Keratinocyte (primary cell): ENCODE measurements at regions not wholly inside any gene's neighbourhood (a gene's known extent, or its start where the extent isn't known, plus 50 kb on each side); places are given as distances from the start of the nearest gene placed in this dataset.

ENCODE experiments used
- DNase-seq: peaks from one replicate; pipeline ENCODE4 v3.0.0-alpha.2; 2011; ENCODE audit warnings: low read depth, missing footprints, low spot score
- FAIRE-seq: peaks from 2 replicates; lab custom pipeline; 2011; peaks lifted over from hg19 to GRCh38; lab: Jason Lieb, UNC
- H2AFZ ChIP-seq: 2 replicates; pipeline ENCODE4 v1.6.0; 2012; ENCODE audit warnings: low read length, control low read depth, inconsistent platforms; ENCODE audit not compliant: control insufficient read depth
- H3K27ac ChIP-seq: 2 replicates; pipeline ENCODE4 v1.5.1; 2011; ENCODE audit warnings: low read length; ENCODE audit not compliant: control insufficient read depth, insufficient read depth
- H3K27me3 ChIP-seq: 3 replicates; pipeline ENCODE4 v1.6.0; 2011; ENCODE audit warnings: low read length; ENCODE audit not compliant: control insufficient read depth, insufficient read depth; ENCODE audit errors: extremely low read depth
- H3K36me3 ChIP-seq, 2 experiments: 2 replicates in 1 of 2; 3 replicates in 1 of 2; pipeline ENCODE4 v1.5.1; 2011; ENCODE audit warnings: low read length in 2 of 2, mild to moderate bottlenecking in 1 of 2; ENCODE audit not compliant: control insufficient read depth in 2 of 2, insufficient read depth in 2 of 2; ENCODE audit errors: extremely low read depth in 1 of 2
- H3K4me1 ChIP-seq: 3 replicates; pipeline ENCODE4 v1.5.1; 2011; ENCODE audit warnings: low read length; ENCODE audit not compliant: control insufficient read depth, insufficient read depth; ENCODE audit errors: extremely low read depth
- H3K4me2 ChIP-seq: 3 replicates; pipeline ENCODE4 v1.6.0; 2011; ENCODE audit warnings: low read depth, low read length; ENCODE audit not compliant: control insufficient read depth, insufficient read depth; ENCODE audit errors: extremely low read depth
- H3K4me3 ChIP-seq, 3 experiments: fragments of 200-600 bp in 1 of 3; sonication (generic) in 1 of 3; 2 replicates in 2 of 3; 3 replicates in 1 of 3; pipeline ENCODE4 v1.5.1; 2011 to 2016; ENCODE audit warnings: low read length in 3 of 3, mild to moderate bottlenecking in 3 of 3, control low read depth in 2 of 3, inconsistent platforms in 1 of 3, low read depth in 1 of 3, mixed read lengths in 1 of 3, mixed run types in 1 of 3, moderate library complexity in 1 of 3; ENCODE audit not compliant: control insufficient read depth in 2 of 3, insufficient read depth in 2 of 3; ENCODE audit errors: extremely low read depth in 1 of 3
- H3K79me2 ChIP-seq: 2 replicates; pipeline ENCODE4 v1.6.0; 2012; ENCODE audit warnings: low read length; ENCODE audit not compliant: control insufficient read depth, insufficient read depth
- H3K9ac ChIP-seq: 3 replicates; pipeline ENCODE4 v1.6.0; 2011; ENCODE audit warnings: low read length; ENCODE audit not compliant: control insufficient read depth, insufficient read depth; ENCODE audit errors: extremely low read depth
- H3K9me1 ChIP-seq: 3 replicates; pipeline ENCODE4 v1.6.0; 2011; ENCODE audit warnings: low read length; ENCODE audit not compliant: control insufficient read depth, insufficient read depth; ENCODE audit errors: extremely low read depth
- H3K9me3 ChIP-seq: 2 replicates; pipeline ENCODE4 v1.5.1; 2012; ENCODE audit warnings: low read depth, low read length; ENCODE audit not compliant: control insufficient read depth
- H4K20me1 ChIP-seq: 3 replicates; pipeline ENCODE4 v1.6.0; 2011; ENCODE audit warnings: low read length; ENCODE audit not compliant: control insufficient read depth, insufficient read depth; ENCODE audit errors: extremely low read depth
- EZH2 ChIP-seq: IDR thresholded peaks from one replicate; pipeline ENCODE4 v1.6.1; 2012; ENCODE audit warnings: inconsistent platforms, mild to moderate bottlenecking, low read length, moderate library complexity
- dilution Hi-C: fragments of 300-500 bp; cut with MboI; formaldehyde crosslinking; loops from one replicate; pipeline ENCODE4 v1.7.0; 2020; ENCODE audit warnings: low sequenced_read_pairs; ENCODE audit not compliant: extremely low pct_ligation_motif_present
- TF ChIP-seq, protein P1 (sequence below), 3 experiments: IDR thresholded peaks in 1 of 3; conservative IDR thresholded peaks in 1 of 3; optimal IDR thresholded peaks in 1 of 3; 2 replicates in 2 of 3; 3 replicates in 1 of 3; pipeline versions ENCODE3 to v1.5.1; 2011; ENCODE audit warnings: low read length in 3 of 3, mild to moderate bottlenecking in 3 of 3, moderate library complexity in 2 of 3, control low read depth in 1 of 3, inconsistent platforms in 1 of 3; ENCODE audit not compliant: insufficient read depth in 2 of 3; ENCODE audit errors: extremely low read depth in 1 of 3

GRCh38 chr1:4020449-4020848, 120.4 kb upstream of the C1orf174 start:
- Histone ChIP-seq H3K27ac (no peak overlapping the region), H3K27me3 (no peaks in the 10 kb centered on the region), H3K79me2 (no peaks in the 10 kb centered on the region), H3K36me3 (no peaks in the 10 kb centered on the region), H2AFZ (no peak overlapping the region), H3K9me1 (no peaks in the 10 kb centered on the region), H3K9ac (no peak overlapping the region), H4K20me1 (no peaks in the 10 kb centered on the region), H3K4me2 (no peak overlapping the region), H3K9me3 (peaks cover 5% of the 10 kb centered on the region), H3K4me1 (no peaks in the 10 kb centered on the region), H3K4me3 (no peak overlapping the region)
- DNase-seq (no peak), FAIRE-seq (no peak)
- TF ChIP-seq, protein P1, sequence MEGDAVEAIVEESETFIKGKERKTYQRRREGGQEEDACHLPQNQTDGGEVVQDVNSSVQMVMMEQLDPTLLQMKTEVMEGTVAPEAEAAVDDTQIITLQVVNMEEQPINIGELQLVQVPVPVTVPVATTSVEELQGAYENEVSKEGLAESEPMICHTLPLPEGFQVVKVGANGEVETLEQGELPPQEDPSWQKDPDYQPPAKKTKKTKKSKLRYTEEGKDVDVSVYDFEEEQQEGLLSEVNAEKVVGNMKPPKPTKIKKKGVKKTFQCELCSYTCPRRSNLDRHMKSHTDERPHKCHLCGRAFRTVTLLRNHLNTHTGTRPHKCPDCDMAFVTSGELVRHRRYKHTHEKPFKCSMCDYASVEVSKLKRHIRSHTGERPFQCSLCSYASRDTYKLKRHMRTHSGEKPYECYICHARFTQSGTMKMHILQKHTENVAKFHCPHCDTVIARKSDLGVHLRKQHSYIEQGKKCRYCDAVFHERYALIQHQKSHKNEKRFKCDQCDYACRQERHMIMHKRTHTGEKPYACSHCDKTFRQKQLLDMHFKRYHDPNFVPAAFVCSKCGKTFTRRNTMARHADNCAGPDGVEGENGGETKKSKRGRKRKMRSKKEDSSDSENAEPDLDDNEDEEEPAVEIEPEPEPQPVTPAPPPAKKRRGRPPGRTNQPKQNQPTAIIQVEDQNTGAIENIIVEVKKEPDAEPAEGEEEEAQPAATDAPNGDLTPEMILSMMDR (optimal IDR thresholded peaks at IDR 0.05 in 1 of 3, IDR thresholded peaks at IDR 0.05 in 1 of 3, conservative IDR thresholded peaks at IDR 0.05 in 1 of 3; ENCODE audit: extremely low read depth in 1 of 3, insufficient read depth in 2 of 3, low read length in 3 of 3), result no peak
- no peak for TF ChIP-seq EZH2
- dilution Hi-C loops, result no loop called here

DNA sequence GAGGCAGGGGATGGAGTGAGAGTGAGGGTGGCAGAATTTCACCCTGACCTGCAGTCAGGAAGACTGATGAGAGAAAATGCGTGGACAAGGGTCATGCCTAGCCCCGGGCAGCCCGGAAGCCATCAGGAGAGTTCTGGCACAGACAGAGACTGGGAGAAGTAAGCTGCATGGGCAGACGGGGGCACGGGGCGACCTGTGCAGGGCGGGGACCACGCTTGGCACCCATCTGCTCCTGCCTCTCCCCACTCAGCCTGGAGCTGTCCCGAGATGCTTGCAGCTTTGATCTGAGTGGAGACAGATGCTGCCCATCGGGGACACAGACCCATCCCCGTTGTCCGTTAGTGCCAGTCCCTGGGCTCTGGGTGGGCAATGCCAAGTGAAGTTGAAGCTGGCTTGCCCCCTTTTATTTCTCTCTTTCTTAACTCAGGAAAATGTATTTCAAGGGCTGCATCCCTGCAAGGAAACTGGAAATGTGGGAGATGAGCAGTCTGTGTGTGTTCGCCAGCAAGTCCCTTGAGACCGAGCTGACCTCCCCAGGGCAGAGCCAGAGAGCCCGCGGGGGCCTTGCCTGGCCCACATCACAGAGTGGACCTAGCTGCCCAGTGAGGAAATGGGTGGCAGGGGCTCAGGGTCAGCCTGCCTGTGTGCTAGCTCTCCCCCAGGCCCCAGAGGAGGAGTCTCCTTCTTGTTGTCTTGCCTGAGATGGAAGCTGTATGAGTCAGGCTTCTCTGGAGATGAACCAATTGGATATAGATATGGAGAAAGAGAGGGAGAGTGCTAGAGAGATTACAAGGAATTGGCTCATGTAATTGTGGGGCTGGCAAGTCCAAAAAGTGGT, 121.3 kb upstream of the C1orf174 start:
- Histone ChIP-seq H3K9me1 (no peaks in the 10 kb centered on the region), H3K4me1 (no peaks in the 10 kb centered on the region), H4K20me1 (no peaks in the 10 kb centered on the region), H3K79me2 (no peaks in the 10 kb centered on the region), H3K27ac (no peak overlapping the region), H3K9me3 (peaks cover 5% of the 10 kb centered on the region), H3K27me3 (no peaks in the 10 kb centered on the region), H2AFZ (no peak overlapping the region), H3K4me3 (no peak overlapping the region), H3K4me2 (no peak overlapping the region), H3K9ac (no peak overlapping the region), H3K36me3 (no peaks in the 10 kb centered on the region)
- FAIRE-seq (no peak), DNase-seq (no peak)
- dilution Hi-C loops, result no loop called here
- TF ChIP-seq, protein P1 (optimal IDR thresholded peaks at IDR 0.05 in 1 of 3, IDR thresholded peaks at IDR 0.05 in 1 of 3, conservative IDR thresholded peaks at IDR 0.05 in 1 of 3; ENCODE audit: extremely low read depth in 1 of 3, insufficient read depth in 2 of 3, low read length in 3 of 3), result no peak
- no peak for TF ChIP-seq EZH2
